Panc1 (cell line): ENCODE measurements at regions not wholly inside any gene's neighbourhood (a gene's known extent, or its start where the extent isn't known, plus 50 kb on each side); places are given as distances from the start of the nearest gene placed in this dataset.

ENCODE experiments used
- POLR2AphosphoS5 ChIP-seq: IDR thresholded peaks from 2 replicates; pipeline ENCODE4 v1.6.1; 2012; ENCODE audit warnings: mild to moderate bottlenecking, low read depth, low read length, moderate library complexity
- SIN3A ChIP-seq: IDR thresholded peaks from 2 replicates; pipeline ENCODE4 v1.6.1; 2012; ENCODE audit warnings: low read depth, mild to moderate bottlenecking, low read length, moderate library complexity, borderline replicate concordance; ENCODE audit not compliant: insufficient read depth
- TCF7L2 ChIP-seq: IDR thresholded peaks from 2 replicates; pipeline ENCODE4 v1.6.1; 2011; ENCODE audit warnings: mild to moderate bottlenecking, low read depth, low read length, inconsistent platforms
- TF ChIP-seq, protein P1 (sequence below): fragments of 450-650 bp; IDR thresholded peaks from 2 replicates; pipeline ENCODE4 v1.5.1; 2017; ENCODE audit warnings: mild to moderate bottlenecking
- TF ChIP-seq, protein P2 (sequence below), 2 experiments: IDR thresholded peaks; 2 replicates each; pipeline ENCODE4 v1.6.1; 2011 to 2012; ENCODE audit warnings: low read depth in 2 of 2, control low read depth in 1 of 2, low read length in 1 of 2, mild to moderate bottlenecking in 1 of 2, moderate library complexity in 1 of 2; ENCODE audit not compliant: insufficient read depth in 1 of 2

DNA sequence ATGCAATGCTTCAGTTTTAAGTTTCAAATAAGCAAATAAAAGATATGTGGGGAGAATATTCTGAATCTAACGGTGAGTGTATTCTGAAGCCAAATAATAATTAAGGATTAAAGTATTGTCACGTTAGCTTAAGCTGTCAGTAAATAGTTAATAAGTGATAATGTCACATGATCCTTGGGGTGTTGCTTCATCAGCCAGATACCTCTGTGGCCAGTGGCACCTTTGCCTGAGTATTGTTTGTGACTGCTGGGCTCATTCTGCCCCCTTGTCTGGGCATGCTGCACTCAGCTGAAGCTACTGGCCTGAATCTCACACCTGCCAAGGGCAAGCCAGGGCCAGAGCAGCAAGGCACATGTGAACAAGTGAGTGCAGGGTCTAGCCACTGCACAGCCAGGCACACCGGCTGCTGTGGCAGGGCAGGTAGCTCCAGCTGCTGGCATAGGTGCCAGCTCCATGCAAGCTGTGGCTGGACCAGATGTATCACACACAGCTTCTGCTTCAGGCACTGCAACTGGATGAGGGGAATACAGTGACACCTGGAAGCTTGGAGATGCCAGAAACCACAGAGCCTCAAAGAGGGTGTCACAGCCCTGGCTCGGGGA is 739.7 kb downstream of the SLC6A15 start:
- TF ChIP-seq, protein P1, sequence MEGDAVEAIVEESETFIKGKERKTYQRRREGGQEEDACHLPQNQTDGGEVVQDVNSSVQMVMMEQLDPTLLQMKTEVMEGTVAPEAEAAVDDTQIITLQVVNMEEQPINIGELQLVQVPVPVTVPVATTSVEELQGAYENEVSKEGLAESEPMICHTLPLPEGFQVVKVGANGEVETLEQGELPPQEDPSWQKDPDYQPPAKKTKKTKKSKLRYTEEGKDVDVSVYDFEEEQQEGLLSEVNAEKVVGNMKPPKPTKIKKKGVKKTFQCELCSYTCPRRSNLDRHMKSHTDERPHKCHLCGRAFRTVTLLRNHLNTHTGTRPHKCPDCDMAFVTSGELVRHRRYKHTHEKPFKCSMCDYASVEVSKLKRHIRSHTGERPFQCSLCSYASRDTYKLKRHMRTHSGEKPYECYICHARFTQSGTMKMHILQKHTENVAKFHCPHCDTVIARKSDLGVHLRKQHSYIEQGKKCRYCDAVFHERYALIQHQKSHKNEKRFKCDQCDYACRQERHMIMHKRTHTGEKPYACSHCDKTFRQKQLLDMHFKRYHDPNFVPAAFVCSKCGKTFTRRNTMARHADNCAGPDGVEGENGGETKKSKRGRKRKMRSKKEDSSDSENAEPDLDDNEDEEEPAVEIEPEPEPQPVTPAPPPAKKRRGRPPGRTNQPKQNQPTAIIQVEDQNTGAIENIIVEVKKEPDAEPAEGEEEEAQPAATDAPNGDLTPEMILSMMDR, result no peak
- TF ChIP-seq, protein P2, sequence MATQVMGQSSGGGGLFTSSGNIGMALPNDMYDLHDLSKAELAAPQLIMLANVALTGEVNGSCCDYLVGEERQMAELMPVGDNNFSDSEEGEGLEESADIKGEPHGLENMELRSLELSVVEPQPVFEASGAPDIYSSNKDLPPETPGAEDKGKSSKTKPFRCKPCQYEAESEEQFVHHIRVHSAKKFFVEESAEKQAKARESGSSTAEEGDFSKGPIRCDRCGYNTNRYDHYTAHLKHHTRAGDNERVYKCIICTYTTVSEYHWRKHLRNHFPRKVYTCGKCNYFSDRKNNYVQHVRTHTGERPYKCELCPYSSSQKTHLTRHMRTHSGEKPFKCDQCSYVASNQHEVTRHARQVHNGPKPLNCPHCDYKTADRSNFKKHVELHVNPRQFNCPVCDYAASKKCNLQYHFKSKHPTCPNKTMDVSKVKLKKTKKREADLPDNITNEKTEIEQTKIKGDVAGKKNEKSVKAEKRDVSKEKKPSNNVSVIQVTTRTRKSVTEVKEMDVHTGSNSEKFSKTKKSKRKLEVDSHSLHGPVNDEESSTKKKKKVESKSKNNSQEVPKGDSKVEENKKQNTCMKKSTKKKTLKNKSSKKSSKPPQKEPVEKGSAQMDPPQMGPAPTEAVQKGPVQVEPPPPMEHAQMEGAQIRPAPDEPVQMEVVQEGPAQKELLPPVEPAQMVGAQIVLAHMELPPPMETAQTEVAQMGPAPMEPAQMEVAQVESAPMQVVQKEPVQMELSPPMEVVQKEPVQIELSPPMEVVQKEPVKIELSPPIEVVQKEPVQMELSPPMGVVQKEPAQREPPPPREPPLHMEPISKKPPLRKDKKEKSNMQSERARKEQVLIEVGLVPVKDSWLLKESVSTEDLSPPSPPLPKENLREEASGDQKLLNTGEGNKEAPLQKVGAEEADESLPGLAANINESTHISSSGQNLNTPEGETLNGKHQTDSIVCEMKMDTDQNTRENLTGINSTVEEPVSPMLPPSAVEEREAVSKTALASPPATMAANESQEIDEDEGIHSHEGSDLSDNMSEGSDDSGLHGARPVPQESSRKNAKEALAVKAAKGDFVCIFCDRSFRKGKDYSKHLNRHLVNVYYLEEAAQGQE (IDR thresholded peaks at IDR 0.05; ENCODE audit: insufficient read depth in 1 of 2, low read depth in 2 of 2, low read length in 1 of 2), result no peak
- TF ChIP-seq POLR2AphosphoS5 (no peak), SIN3A (no peak), TCF7L2 (no peak)
